ENCODE measurements at regions not wholly inside any gene's neighbourhood (a gene's known extent, or its start where the extent isn't known, plus 50 kb on each side); places are given as distances from the start of the nearest gene placed in this dataset.

GRCh38 chr17:5864741-5865657, 205.2 kb upstream of the WSCD1 start (continued):
- TF ChIP-seq MAX (CRISPR knock-in tag; IDR thresholded peaks at IDR 0.05): no peak
- no peak for TF ChIP-seq IRF1 (CRISPR knock-in tag; IDR thresholded peaks at IDR 0.05)
- TF ChIP-seq ZNF425 (CRISPR knock-in tag; conservative IDR thresholded peaks at IDR 0.05): no peak
- TF ChIP-seq CDX4 (CRISPR knock-in tag; IDR thresholded peaks at IDR 0.05; ENCODE audit: borderline replicate concordance): no peak
- TF ChIP-seq E2F4 (CRISPR knock-in tag; IDR thresholded peaks at IDR 0.05; ENCODE audit: borderline replicate concordance, low read depth): no peak
- TF ChIP-seq ZNF512 (CRISPR knock-in tag; IDR thresholded peaks at IDR 0.05; ENCODE audit: borderline replicate concordance): no peak

GRCh38 chr17:5866978-5867377, 203.2 kb upstream of the WSCD1 start:
- Mint-ChIP-seq H3K4me3 (no peak overlapping the region), H3K27me3 (ENCODE audit: low read depth) (no peaks in the 10 kb centered on the region; the same call in 1 of the 2 replicates), H3K36me3 (no peaks in the 10 kb centered on the region), H3K27ac (no peak overlapping the region), H3K9me3 (no peaks in the 10 kb centered on the region), H3K4me1 (peaks cover 9% of the 10 kb centered on the region)
- ChIA-PET POLR2A (no interaction called here), CTCF (interaction anchor here (0.6 kb wide), 1 partner anchor 275 kb away, joined by 3 read pairs; no protein-coding TSS in a partner anchor)
- ATAC-seq (no peak), DNase-seq (ENCODE audit: low spot score) (no peak)
- TF ChIP-seq NR1H2 (CRISPR knock-in tag; IDR thresholded peaks at IDR 0.05) (no peak), ZNF512 (CRISPR knock-in tag; IDR thresholded peaks at IDR 0.05; ENCODE audit: borderline replicate concordance) (no peak)

GRCh38 chr17:5869041-5869745, 201.0 kb upstream of the WSCD1 start:
- Mint-ChIP-seq H3K36me3 (no peaks in the 10 kb centered on the region), H3K4me1 (peaks cover 5% of the 10 kb centered on the region), H3K4me3 (no peak overlapping the region), H3K27me3 (ENCODE audit: low read depth) (no peaks in the 10 kb centered on the region), H3K27ac (no peak overlapping the region), H3K9me3 (no peaks in the 10 kb centered on the region)
- POLR2A ChIA-PET: no interaction called here
- ATAC-seq: no peak
- CTCF ChIA-PET: no interaction called here
- TF ChIP-seq AFF4 (CRISPR knock-in tag; IDR thresholded peaks at IDR 0.05; ENCODE audit: borderline replicate concordance): no peak
- no peak for TF ChIP-seq RELA (CRISPR knock-in tag; IDR thresholded peaks at IDR 0.05; ENCODE audit: borderline replicate concordance)
- no peak for TF ChIP-seq SMAD3 (CRISPR knock-in tag; IDR thresholded peaks at IDR 0.05; ENCODE audit: borderline replicate concordance)
- no peak for TF ChIP-seq MAX (CRISPR knock-in tag; IDR thresholded peaks at IDR 0.05)
- TF ChIP-seq TP53 (CRISPR knock-in tag; IDR thresholded peaks at IDR 0.05): no peak
- DNase-seq (ENCODE audit: low spot score): no peak
